ENCODE measurements at regions not wholly inside any gene's neighbourhood (a gene's known extent, or its start where the extent isn't known, plus 50 kb on each side); places are given as distances from the start of the nearest gene placed in this dataset.

GRCh38 chr3:127036209-127037020, 53.5 kb downstream of the PLXNA1 start:
- TF ChIP-seq, protein P1, sequence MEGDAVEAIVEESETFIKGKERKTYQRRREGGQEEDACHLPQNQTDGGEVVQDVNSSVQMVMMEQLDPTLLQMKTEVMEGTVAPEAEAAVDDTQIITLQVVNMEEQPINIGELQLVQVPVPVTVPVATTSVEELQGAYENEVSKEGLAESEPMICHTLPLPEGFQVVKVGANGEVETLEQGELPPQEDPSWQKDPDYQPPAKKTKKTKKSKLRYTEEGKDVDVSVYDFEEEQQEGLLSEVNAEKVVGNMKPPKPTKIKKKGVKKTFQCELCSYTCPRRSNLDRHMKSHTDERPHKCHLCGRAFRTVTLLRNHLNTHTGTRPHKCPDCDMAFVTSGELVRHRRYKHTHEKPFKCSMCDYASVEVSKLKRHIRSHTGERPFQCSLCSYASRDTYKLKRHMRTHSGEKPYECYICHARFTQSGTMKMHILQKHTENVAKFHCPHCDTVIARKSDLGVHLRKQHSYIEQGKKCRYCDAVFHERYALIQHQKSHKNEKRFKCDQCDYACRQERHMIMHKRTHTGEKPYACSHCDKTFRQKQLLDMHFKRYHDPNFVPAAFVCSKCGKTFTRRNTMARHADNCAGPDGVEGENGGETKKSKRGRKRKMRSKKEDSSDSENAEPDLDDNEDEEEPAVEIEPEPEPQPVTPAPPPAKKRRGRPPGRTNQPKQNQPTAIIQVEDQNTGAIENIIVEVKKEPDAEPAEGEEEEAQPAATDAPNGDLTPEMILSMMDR (IDR thresholded peaks at IDR 0.05), result no peak
- TF ChIP-seq ZFX (IDR thresholded peaks at IDR 0.05; ENCODE audit: borderline replicate concordance), result no peak
